ENCODE measurements at regions not wholly inside any gene's neighbourhood (a gene's known extent, or its start where the extent isn't known, plus 50 kb on each side); places are given as distances from the start of the nearest gene placed in this dataset.

DNA sequence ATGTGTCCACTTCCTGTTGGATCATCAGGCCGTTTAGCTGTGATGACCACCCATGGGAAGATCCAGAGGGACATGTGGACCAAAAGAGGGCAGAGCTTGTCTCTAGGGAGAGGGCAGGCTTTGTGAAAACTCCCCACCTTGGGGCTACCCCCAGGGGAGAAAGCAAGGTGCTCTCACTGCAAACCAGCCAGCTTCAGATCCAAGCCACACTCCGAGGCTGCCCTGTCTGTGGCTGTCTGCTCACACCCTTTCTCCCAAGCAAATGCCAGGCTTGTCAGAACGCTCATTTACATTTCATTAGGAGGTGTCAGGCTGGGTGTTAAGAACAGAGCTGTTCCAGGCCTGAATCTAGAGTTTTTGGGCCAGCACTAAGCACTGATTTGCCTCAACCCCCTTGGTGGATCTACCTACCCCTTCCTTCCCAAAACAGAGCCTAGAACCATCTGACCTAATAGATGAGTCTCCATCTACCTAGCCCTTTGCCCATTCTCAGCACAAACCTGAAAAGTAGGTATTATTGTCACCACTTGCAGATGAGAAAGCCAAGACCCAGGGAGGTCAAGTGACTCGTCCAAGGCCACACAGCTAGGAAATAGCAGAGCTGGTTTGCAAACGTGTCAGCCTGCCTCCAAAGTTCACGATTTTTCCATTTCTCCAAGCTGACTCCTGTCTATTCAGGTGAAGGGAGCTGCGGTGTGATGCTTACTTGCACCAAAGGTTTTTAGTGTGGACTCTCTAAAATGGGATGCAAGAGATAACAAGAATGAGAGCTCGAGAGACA, 130.9 kb downstream of the EMX2 start:
- H3K27ac ChIP-seq, result no peak overlapping the region
- H3K4me1 ChIP-seq, result no peaks in the 10 kb centered on the region
- no peak for DNase-seq
- no peaks in the 10 kb centered on the region for H3K9me3 ChIP-seq
- TF ChIP-seq CTCF (IDR thresholded peaks at IDR 0.05), result no peak
- intact Hi-C loops (cut with DNase I; ENCODE audit: low total_unique reads), result no loop called here
- H3K27me3 ChIP-seq, result peaks cover 0 to 2% of the 10 kb centered on the region in 2 donors
- H3K4me3 ChIP-seq, result no peak overlapping the region
- no peaks in the 10 kb centered on the region for H3K36me3 ChIP-seq

DNA sequence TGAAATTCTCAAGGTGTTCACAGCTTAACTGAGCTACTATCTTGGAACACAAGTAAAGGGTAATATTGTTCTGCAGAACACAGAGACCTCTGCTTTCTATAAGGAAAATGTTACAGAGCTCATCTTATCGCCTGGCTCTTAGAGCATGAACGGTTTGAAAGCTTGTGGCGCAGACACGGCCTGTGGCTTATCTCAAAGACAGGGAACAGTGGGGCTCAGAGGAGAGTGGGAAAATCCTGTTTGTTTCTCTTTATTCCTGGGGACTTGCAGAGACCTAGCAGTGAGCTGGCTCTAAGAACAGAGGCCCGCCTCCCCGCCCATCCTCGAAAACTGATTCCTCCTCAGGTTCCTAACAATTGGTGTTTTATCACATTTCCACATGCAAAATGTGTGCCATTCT, 131.7 kb downstream of the EMX2 start:
- Histone ChIP-seq H3K4me1 (no peaks in the 10 kb centered on the region), H3K27me3 (peaks cover 0 to 2% of the 10 kb centered on the region in 2 donors), H3K9me3 (no peaks in the 10 kb centered on the region), H3K27ac (no peak overlapping the region), H3K4me3 (no peak overlapping the region), H3K36me3 (no peaks in the 10 kb centered on the region)
- DNase-seq, result no peak
- intact Hi-C loops (cut with DNase I; ENCODE audit: low total_unique reads), result no loop called here
- no peak for TF ChIP-seq CTCF (IDR thresholded peaks at IDR 0.05)

DNA sequence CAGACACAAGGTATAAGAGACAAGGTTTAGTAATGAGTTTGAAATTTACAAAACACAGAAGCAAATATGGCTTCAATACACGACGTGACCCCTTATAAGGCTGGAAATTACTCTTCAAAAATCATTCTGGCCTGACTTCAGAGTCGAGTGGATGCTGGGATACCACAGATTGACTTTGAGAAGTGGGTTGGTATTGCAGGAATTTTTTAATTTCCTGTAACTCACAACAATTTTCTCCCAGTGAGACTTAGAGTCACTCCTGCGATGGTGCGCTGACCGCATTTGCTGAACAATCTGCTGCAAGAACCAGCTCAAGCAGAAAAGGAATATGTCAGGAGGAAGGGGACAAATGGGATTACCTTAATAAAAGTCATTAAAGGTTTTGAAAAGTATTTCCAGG, 132.1 kb downstream of the EMX2 start:
- intact Hi-C loops (cut with DNase I; ENCODE audit: low total_unique reads), result no loop called here

GRCh38 chr10:117675514-117676055, 133.0 kb downstream of the EMX2 start:
- TF ChIP-seq CTCF (IDR thresholded peaks at IDR 0.05), result no peak
- Histone ChIP-seq H3K27me3 (peaks cover 0 to 2% of the 10 kb centered on the region in 2 donors), H3K36me3 (no peaks in the 10 kb centered on the region), H3K27ac (no peak overlapping the region), H3K4me3 (no peak overlapping the region), H3K4me1 (no peaks in the 10 kb centered on the region), H3K9me3 (no peaks in the 10 kb centered on the region)
- intact Hi-C loops (cut with DNase I; ENCODE audit: low total_unique reads), result no loop called here
- no peak for DNase-seq

More for the DNA sequence above, 132.1 kb downstream of the EMX2 start:
- TF ChIP-seq CTCF (IDR thresholded peaks at IDR 0.05), result no peak
- no peaks in the 10 kb centered on the region for H3K9me3 ChIP-seq
- H3K36me3 ChIP-seq, result no peaks in the 10 kb centered on the region
- no peak overlapping the region for H3K27ac ChIP-seq
- H3K4me3 ChIP-seq, result no peak overlapping the region
- DNase-seq, result no peak
- peaks cover 0 to 2% of the 10 kb centered on the region in 2 donors for H3K27me3 ChIP-seq
- no peaks in the 10 kb centered on the region for H3K4me1 ChIP-seq

- H3K27me3 ChIP-seq, result peaks cover 0 to 2% of the 10 kb centered on the region in 2 donors
- DNase-seq, result no peak
- H3K9me3 ChIP-seq, result no peaks in the 10 kb centered on the region
- TF ChIP-seq CTCF (IDR thresholded peaks at IDR 0.05), result no peak
- H3K4me3 ChIP-seq, result no peak overlapping the region
- no peaks in the 10 kb centered on the region for H3K36me3 ChIP-seq
- H3K4me1 ChIP-seq, result no peaks in the 10 kb centered on the region
- H3K27ac ChIP-seq, result no peak overlapping the region
- intact Hi-C loops (cut with DNase I; ENCODE audit: low total_unique reads), result no loop called here
These were observed 134.7 kb downstream of the EMX2 start for GRCh38 chr10:117677239-117677638.
